HCT116 (cell line): ENCODE measurements at regions not wholly inside any gene's neighbourhood (a gene's known extent, or its start where the extent isn't known, plus 50 kb on each side); places are given as distances from the start of the nearest gene placed in this dataset.

Experiments used
- ATAC-seq: fragments of 200-7000 bp; cut with Tn5 transposase; 2 replicates; pipeline ENCODE4 v1.9.1; 2020; ENCODE audit warnings: mild to moderate bottlenecking, moderate library complexity
- BruUV-seq: library from RNA; stranded (reverse); fragments of 400-500 nt; replicated peaks from 2 replicates; lab custom pipeline; 2021; lab: Mats Ljungman, UMichigan
- CTCF ChIA-PET: fragments of 300-600 bp; sonication (Branson Sonifier 250); formaldehyde crosslinking; loops from one replicate; lab custom pipeline; 2021; ENCODE audit warnings: antibody characterized with exemption; lab: Charles Lee
- POLR2A ChIA-PET: fragments of 300-600, 350-600 bp; sonication (Branson Sonifier 250); formaldehyde crosslinking; loops from one replicate; lab custom pipeline; 2021; ENCODE audit warnings: antibody characterized with exemption; lab: Charles Lee
- RAD21 ChIA-PET, 2 experiments: fragments of 300-600 bp; sonication (Branson Sonifier 250); formaldehyde crosslinking; loops; one replicate each; lab custom pipeline; 2023; ENCODE audit warnings: low total read pairs in 2 of 2; ENCODE audit not compliant: uncharacterized antibody in 2 of 2, unreplicated experiment in 2 of 2, low non-redundant PET in 1 of 2; lab: Charles Lee
- DNase-seq: peaks from one replicate; pipeline ENCODE4 v3.0.0-alpha.2; 2010; ENCODE audit warnings: low read depth, low spot score
- H2AFZ ChIP-seq: fragments of 200-600 bp; shearing (Covaris generic), sonication (generic); 2 replicates; pipeline ENCODE4 v1.6.1; 2017; ENCODE audit warnings: low read depth, mixed run types, mixed read lengths, antibody characterized with exemption, low read length; ENCODE audit not compliant: poor library complexity, severe bottlenecking
- H3K27ac ChIP-seq: 2 replicates; pipeline ENCODE4 v1.5.1; 2012; ENCODE audit warnings: low read depth, low read length
- H3K27me3 ChIP-seq: fragments of 200-600 bp; sonication (generic); 2 replicates; pipeline ENCODE4 v1.6.1; 2016; ENCODE audit warnings: mixed run types, low read length, mixed read lengths; ENCODE audit not compliant: insufficient read depth
- H3K36me3 ChIP-seq, 2 experiments: fragments of 200-500 bp in 1 of 2; fragments of 200-600 bp in 1 of 2; sonication (Bioruptor generic) in 1 of 2; sonication (generic) in 1 of 2; 2 replicates each; pipeline versions ENCODE4 v1.5.1 to v1.6.1; 2014 to 2016; ENCODE audit warnings: low read length in 2 of 2, inconsistent platforms in 1 of 2, mixed read lengths in 1 of 2, mixed run types in 1 of 2; ENCODE audit not compliant: insufficient read depth in 2 of 2, control insufficient read depth in 1 of 2
- H3K4me1 ChIP-seq, 2 experiments: fragments of 200-600 bp in 1 of 2; sonication (generic) in 1 of 2; 2 replicates each; pipeline versions ENCODE4 v1.5.1 to v1.6.1; 2012 to 2017; ENCODE audit warnings: low read length in 2 of 2, inconsistent platforms in 1 of 2, mild to moderate bottlenecking in 1 of 2, mixed read lengths in 1 of 2, mixed run types in 1 of 2, moderate library complexity in 1 of 2; ENCODE audit not compliant: insufficient read depth in 2 of 2, control insufficient read depth in 1 of 2
- H3K4me2 ChIP-seq: fragments of 200-600 bp; sonication (generic); 2 replicates; pipeline ENCODE4 v1.6.1; 2017; ENCODE audit warnings: mixed run types, low read length, mixed read lengths
- H3K4me3 ChIP-seq, 2 experiments: fragments of 200-600 bp in 1 of 2; sonication (generic) in 1 of 2; replicated peaks in 1 of 2; 2 replicates each; pipeline ENCODE4 v1.5.1; 2011 to 2016; ENCODE audit warnings: low read length in 2 of 2, control low read depth in 1 of 2, low read depth in 1 of 2, mild to moderate bottlenecking in 1 of 2, mixed read lengths in 1 of 2, mixed run types in 1 of 2
- H3K79me2 ChIP-seq: fragments of 200-600 bp; sonication (generic); 2 replicates; pipeline ENCODE4 v1.6.1; 2017; ENCODE audit warnings: mild to moderate bottlenecking, mixed run types, low read length, moderate library complexity, mixed read lengths; ENCODE audit not compliant: insufficient read depth
- H3K9ac ChIP-seq: fragments of 200-600 bp; sonication (generic); 2 replicates; pipeline ENCODE4 v1.6.1; 2016; ENCODE audit warnings: low read length, mixed read lengths
- H3K9me2 ChIP-seq: fragments of 200-600 bp; sonication (generic), shearing (Covaris generic); 2 replicates; pipeline ENCODE4 v1.6.1; 2017; ENCODE audit warnings: mixed run types, mild to moderate bottlenecking, moderate library complexity; ENCODE audit not compliant: insufficient read depth
- H3K9me3 ChIP-seq, 2 experiments: fragments of 200-500 bp in 1 of 2; fragments of 200-600 bp in 1 of 2; sonication (Bioruptor generic) in 1 of 2; sonication (generic) in 1 of 2; 2 replicates each; pipeline ENCODE4 v1.6.1; 2014 to 2017; ENCODE audit warnings: low read length in 2 of 2, mixed read lengths in 2 of 2, inconsistent platforms in 1 of 2, low read depth in 1 of 2, mild to moderate bottlenecking in 1 of 2, mixed run types in 1 of 2, moderate library complexity in 1 of 2; ENCODE audit not compliant: control insufficient read depth in 1 of 2, insufficient read depth in 1 of 2
- H4K20me1 ChIP-seq: fragments of 200-600 bp; sonication (generic), shearing (Covaris generic); 2 replicates; pipeline ENCODE4 v1.6.1; 2017; ENCODE audit warnings: mixed run types, mild to moderate bottlenecking, moderate library complexity; ENCODE audit not compliant: insufficient read depth
- CBX3 ChIP-seq: IDR thresholded peaks from 2 replicates; pipeline ENCODE4 v1.6.1; 2012; ENCODE audit warnings: low read depth
- CEBPB ChIP-seq: IDR thresholded peaks from 2 replicates; pipeline ENCODE4 v1.6.1; 2012; ENCODE audit warnings: low read depth
- EGR1 ChIP-seq: IDR thresholded peaks from 2 replicates; pipeline ENCODE4 v1.6.1; 2012; ENCODE audit warnings: low read depth
- REST ChIP-seq: IDR thresholded peaks from 2 replicates; pipeline ENCODE4 v1.6.1; 2012; ENCODE audit warnings: low read depth
- SIN3A ChIP-seq: IDR thresholded peaks from 2 replicates; pipeline ENCODE4 v1.6.1; 2012; ENCODE audit warnings: low read depth
- YY1 ChIP-seq: IDR thresholded peaks from 2 replicates; pipeline ENCODE4 v1.6.1; 2011; ENCODE audit warnings: low read length, low read depth, moderate library complexity, mild to moderate bottlenecking; ENCODE audit not compliant: insufficient replicate concordance; ENCODE audit errors: extremely low read depth
- ZFX ChIP-seq: fragments of 450-650 bp; IDR thresholded peaks from 2 replicates; pipeline ENCODE4 v1.6.1; 2017
- intact Hi-C: fragments of 100-400 bp; cut with micrococcal nuclease; formaldehyde crosslinking; loops from 2 replicates; pipeline ENCODE4 v1.10.0; 2022

DNA sequence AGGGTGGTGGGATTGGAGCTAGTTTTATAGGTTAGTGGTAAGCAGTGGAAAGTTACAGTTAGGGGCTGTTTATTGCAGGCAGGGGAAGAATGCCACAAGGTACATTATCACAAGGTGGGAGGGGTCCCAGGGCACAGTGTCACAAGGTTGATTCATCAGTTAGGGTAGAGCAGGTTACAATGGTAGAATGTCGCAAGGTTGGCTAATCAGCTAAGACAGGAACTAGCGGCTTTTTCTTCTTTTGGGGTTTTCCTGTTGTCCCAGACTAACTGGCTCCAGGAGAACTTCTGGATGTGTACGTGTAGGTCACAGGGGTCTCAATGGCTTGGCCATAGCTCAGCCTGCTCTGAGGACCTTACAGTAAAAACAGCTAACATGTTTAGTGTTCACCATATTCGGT is 1221.1 kb downstream of the SLITRK1 start:
- CTCF ChIA-PET: no interaction called here
- TF ChIP-seq CBX3 (no peak), ZFX (no peak)
- TF ChIP-seq, all 23 proteins: peak for 0
- H3K9me3 ChIP-seq: no peaks in the 10 kb centered on the region
- ATAC-seq: no peak
- H3K9me2 ChIP-seq: no peaks in the 10 kb centered on the region
- no peak overlapping the region for H2AFZ ChIP-seq
- RAD21 ChIA-PET: no interaction called here
- H3K4me3 ChIP-seq: no peak overlapping the region
- BruUV-seq: no TSS peak
- H4K20me1 ChIP-seq: no peaks in the 10 kb centered on the region
- H3K9ac ChIP-seq: no peak overlapping the region
- no peaks in the 10 kb centered on the region for H3K4me1 ChIP-seq
- POLR2A ChIA-PET: no interaction called here
- H3K27me3 ChIP-seq: no peaks in the 10 kb centered on the region
- H3K4me2 ChIP-seq: no peak overlapping the region
- no peak overlapping the region for H3K27ac ChIP-seq
- H3K79me2 ChIP-seq: no peaks in the 10 kb centered on the region
- DNase-seq: no peak
- H3K36me3 ChIP-seq: no peaks in the 10 kb centered on the region
- intact Hi-C loops: no loop called here

DNA sequence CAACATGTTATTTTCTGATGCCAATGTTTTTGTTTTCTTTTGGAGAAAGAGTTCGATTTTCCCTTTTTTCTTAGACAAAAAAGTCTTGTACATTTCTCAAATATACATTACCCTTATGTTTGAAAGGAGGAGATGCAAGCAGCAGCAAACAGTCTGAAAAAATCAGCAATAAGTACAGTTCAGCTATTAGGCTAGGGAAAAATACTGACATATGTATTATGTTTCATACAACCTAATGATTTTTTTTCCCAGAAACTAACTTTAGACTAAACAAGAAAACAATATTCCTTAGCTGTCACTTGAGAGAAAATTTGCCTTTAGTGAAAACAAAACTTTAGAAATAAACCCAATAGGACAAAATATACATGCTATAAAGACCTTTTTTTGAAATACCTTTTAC is 1223.5 kb downstream of the SLITRK1 start:
- Histone ChIP-seq H2AFZ (no peak overlapping the region), H3K36me3 (no peaks in the 10 kb centered on the region), H3K79me2 (no peaks in the 10 kb centered on the region), H3K9ac (no peak overlapping the region), H3K9me2 (no peaks in the 10 kb centered on the region), H3K27ac (no peak overlapping the region), H3K4me1 (no peaks in the 10 kb centered on the region), H3K4me3 (no peak overlapping the region), H3K27me3 (no peaks in the 10 kb centered on the region), H3K9me3 (no peaks in the 10 kb centered on the region), H3K4me2 (no peak overlapping the region), H4K20me1 (no peaks in the 10 kb centered on the region)
- TF ChIP-seq SIN3A: no peak
- no peak for TF ChIP-seq EGR1
- ChIA-PET POLR2A (no interaction called here), CTCF (no interaction called here), RAD21 (no interaction called here)
- BruUV-seq: no TSS peak
- intact Hi-C loops: no loop called here
- DNase-seq (no peak), ATAC-seq (no peak)

DNA sequence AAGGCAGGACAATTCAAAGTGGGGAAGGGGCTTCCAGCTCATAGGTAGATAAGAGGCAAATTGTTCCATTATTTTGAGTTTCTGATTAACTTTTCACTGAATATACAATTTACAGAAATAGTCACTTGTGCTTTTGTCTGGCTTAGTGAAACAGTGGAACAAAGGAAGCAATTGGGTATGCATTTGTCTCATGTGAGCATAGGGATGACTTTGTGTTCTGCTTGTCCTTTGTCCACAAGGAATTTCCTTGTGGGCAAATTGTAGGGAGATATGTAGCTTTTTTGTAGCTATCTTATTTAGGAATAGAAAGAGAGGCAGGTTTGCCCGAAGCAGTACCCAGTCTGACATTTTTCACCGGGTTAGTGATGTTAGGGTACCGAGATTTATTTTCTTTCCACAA is 1224.8 kb downstream of the SLITRK1 start:
- no peak overlapping the region for H3K27ac ChIP-seq
- no peak for ATAC-seq
- no peaks in the 10 kb centered on the region for H3K9me3 ChIP-seq
- no peak overlapping the region for H2AFZ ChIP-seq
- BruUV-seq: no TSS peak
- H3K27me3 ChIP-seq: no peaks in the 10 kb centered on the region
- no peak overlapping the region for H3K4me2 ChIP-seq
- RAD21 ChIA-PET: no interaction called here
- H3K9me2 ChIP-seq: no peaks in the 10 kb centered on the region
- no peaks in the 10 kb centered on the region for H3K79me2 ChIP-seq
- H3K4me3 ChIP-seq: no peak overlapping the region
- CTCF ChIA-PET: no interaction called here
- no peaks in the 10 kb centered on the region for H4K20me1 ChIP-seq
- no peaks in the 10 kb centered on the region for H3K36me3 ChIP-seq
- POLR2A ChIA-PET: no interaction called here
- intact Hi-C loops: no loop called here
- no peak overlapping the region for H3K9ac ChIP-seq
- TF ChIP-seq CEBPB (no peak), REST (no peak), YY1 (no peak)
- no peak for DNase-seq
- no peaks in the 10 kb centered on the region for H3K4me1 ChIP-seq
